NK-92 (cell line): ENCODE measurements at regions not wholly inside any gene's neighbourhood (a gene's known extent, or its start where the extent isn't known, plus 50 kb on each side); places are given as distances from the start of the nearest gene placed in this dataset.

Source experiments
- DNase-seq: peaks from one replicate; lab custom pipeline; 2025; ENCODE audit not compliant: unreplicated experiment; lab: John Stamatoyannopoulos, UW

DNA sequence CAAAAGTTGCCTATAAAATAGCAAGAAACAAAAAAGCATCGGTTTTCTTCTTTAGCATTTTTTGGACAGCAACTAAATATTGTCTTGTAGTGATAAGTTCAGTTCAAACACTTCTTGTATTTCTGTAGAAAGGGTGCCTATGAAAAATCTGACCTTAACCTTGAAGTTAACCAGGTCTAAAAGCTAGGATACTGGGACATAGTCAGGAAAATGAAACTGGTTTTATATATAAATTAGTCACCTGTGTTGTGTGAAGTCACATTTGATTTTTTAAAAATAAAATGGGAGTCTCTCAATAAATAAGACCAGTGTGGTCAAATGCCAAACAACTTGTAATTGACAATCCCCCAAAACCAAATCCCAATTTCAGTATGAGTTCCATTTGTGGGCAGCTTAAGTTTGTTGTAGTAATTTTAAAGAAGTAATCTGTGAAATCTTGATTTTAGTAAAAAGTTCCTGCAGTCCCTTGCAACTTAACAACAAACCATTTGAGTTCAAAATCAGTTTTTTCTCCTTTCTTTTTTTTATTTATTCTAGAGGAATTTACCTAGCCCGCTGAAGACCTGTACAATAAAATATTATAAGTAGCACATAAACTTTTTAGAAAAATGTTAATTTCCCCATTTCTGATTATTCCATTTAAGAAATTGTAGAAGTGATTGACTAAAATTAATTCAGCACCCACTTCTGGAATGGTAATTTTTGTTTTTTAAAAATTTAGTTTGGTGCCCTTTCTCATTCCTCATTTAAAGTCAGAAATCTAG, 84.5 kb upstream of the PPARA start:
- DNase-seq = no peak

- no peak for DNase-seq
These were observed 83.6 kb upstream of the PPARA start for GRCh38 chr22:46066691-46067090.

GRCh38 chr22:46067159-46068111, 82.9 kb upstream of the PPARA start:
- DNase-seq = no peak

- no peak for DNase-seq
These were observed 82.1 kb upstream of the PPARA start for GRCh38 chr22:46068181-46068592.

DNA sequence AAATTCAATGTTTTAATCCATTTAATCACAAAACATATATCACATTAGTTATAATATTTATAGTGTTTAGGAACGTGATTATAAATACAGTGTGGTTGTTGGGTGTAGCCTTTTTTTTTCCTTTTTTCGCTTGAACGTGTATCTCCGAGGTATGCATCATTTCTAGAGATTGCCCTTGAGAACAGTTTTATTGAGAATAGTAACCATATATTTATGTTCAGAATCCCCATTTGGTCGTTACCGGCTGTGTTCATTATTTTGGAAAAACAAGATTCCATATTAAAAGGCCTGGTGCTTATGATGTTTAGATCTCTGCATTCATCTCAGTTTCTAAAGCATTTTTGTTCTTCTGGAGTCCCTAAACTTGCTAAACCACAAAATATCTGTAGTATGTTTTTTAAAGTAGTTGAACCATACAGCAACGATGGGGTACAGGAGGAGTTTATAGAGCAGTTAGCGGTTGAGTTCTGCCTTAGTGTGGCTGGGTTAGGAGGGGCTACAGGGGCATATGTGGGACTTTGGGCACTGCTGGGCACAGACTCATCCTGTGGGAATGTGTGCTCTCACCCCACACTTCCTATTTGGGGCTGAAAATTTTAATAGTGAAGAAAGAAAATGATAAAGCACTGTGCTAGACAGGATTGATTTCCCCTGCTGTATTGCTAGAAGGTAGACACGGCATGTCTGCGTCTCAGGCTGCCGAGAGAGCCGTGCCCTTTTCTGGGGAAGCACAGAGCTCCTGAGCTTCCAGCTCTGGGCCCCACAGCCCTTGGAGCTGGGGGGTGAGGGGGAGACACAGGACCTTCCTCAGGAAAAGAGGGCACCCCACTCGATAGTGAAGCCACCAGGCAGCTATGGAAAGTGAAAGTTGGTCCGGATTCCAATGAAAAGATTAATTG, 81.5 kb upstream of the PPARA start:
- DNase-seq = no peak

GRCh38 chr22:46069521-46070214, 80.7 kb upstream of the PPARA start:
- no peak for DNase-seq

- no peak for DNase-seq
These were observed 80.0 kb upstream of the PPARA start for GRCh38 chr22:46070215-46070802.

- DNase-seq = no peak
These were observed 79.4 kb upstream of the PPARA start for GRCh38 chr22:46070803-46071450.

DNA sequence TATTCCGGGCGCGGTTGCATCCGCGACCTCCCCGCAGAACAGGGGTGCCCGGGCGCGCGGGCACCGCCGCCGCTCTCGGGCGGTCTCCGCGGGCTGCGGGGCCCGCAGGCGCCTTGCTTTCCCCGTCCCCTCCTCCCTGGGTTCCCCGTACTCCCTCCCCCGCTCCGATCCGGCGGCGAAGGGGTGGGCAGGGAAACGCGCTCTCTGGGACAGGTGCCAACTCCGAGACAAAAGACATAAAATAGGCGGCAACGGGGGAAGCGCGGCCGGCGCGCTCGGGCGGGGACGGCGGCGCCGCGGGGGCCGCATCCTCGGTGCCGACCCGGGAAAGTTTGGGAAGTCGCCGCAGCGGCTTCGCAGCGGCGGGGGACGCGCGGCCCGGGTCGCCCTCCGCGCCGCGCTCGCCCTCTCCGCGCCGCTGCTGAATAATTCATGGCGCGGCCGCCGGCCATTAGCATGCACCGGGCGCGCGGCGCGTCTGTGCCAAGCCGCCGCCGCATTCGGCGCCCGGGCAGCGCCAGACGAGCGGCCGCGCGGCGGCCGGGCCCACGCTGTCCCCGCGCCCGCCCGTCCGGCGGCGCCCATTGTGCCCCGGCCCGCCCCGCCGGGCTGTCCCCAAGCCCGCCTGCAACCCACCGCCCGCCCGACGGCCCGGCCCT, 78.7 kb upstream of the PPARA start:
- no peak for DNase-seq

DNA sequence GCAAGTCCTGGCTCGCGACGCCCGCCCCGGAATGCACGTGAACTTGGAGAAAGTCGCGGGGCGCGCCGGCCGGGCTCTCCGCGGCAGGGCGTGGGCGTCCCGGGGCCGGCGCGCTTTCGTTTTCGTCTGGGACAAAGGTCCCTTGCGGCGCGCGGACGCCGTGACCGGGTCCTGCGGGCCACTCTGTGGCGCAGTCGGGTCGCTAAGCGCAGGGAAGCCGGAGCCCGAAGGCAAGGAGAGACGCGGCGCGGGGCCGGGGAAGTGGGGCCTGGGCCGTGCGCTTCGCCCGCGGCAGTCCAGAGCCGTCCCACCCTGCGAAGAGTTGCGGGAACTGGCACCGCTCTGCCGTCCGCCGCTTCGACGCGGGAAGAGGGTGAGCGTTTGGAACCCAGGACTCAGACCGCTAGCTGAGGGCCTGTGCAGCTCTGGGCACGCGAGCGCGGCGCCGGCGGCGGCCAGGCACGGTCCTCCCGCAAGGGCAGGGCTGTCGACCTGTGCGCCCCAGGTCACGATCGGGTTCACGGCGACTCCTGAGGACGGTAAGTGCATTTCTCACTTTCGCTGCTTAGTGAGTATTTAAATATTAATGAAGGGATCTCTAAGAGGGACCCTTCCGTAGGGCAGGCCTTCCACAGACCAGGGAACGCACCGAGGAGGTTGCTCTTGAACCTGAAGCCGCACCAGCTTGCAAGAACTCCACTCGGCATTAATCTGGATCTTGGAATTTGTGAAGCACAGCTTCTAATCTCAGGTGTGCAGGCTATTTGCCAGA, 78.0 kb upstream of the PPARA start:
- DNase-seq = no peak

DNA sequence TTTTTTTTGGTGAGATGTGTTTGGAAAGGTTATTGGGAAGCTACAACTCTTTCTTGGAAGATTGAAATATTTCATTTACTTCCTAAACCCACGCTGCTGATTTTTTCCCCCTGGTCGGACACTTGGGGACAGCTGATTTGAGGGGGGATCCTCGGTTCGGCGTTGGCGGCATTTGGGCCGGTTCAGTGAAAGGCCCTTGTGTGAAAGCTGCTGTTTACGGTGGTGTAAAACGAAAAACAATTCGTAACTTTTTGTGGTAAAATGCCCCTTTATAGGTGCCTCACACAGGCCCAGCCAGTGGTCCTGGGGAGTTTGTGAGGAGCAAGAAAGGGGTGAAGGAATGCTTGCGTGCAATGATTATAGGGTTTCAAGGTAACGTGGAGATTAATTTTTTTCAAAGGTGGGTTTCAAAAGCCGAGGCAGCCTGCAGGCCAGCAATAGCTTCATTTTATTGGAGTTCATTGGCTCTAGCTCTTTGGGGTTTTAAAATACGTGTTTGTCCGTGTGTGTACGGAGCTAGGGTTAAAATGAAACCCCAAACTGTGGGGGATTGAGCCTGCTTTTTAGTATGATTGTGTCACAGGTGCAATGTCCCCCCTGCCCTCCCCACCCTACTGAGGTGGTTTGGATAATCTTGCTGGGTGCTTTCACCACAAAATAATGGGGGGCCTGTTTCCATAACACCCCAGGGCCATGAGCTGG, 77.2 kb upstream of the PPARA start:
- no peak for DNase-seq

- DNase-seq = no peak
These were observed 76.4 kb upstream of the PPARA start for GRCh38 chr22:46073683-46074504.

DNA sequence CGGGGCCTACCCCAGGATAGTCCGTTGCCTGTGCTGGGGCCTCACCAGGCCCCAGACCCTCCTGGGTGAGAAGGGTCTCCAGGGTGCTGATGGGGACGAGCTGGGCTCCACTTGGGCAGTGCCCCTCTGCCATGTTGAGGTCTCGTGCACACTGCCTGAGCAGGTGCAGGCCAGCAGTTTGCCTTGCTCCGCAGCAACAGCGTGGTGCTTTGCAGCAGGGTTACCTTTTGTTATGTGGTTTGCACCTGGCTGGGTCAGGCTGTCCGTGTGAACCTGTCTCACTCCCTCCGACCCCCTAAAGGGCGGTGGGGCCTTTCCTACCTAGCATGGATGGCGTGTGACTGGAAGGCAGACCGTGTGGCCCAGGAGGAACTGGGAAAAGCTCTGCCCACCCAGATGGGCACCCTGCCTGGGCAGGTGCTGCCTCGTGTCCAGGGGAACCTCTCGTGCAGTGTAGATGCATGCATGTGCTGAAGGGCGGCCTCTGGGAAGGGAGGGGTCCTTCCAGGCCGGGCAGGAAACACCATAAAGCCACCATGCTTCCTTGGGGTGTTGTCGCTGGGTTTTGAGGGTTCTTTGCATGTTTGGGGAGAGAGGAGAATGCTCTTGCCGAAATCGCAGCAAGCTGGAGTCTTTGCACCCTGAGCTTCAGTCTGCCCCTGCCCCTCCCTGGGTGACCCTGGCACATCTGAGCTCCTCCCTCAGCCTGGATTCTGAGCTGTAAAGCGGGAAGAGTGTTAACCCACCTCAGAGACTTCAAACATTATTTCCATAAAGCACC, 75.4 kb upstream of the PPARA start:
- DNase-seq = no peak

DNA sequence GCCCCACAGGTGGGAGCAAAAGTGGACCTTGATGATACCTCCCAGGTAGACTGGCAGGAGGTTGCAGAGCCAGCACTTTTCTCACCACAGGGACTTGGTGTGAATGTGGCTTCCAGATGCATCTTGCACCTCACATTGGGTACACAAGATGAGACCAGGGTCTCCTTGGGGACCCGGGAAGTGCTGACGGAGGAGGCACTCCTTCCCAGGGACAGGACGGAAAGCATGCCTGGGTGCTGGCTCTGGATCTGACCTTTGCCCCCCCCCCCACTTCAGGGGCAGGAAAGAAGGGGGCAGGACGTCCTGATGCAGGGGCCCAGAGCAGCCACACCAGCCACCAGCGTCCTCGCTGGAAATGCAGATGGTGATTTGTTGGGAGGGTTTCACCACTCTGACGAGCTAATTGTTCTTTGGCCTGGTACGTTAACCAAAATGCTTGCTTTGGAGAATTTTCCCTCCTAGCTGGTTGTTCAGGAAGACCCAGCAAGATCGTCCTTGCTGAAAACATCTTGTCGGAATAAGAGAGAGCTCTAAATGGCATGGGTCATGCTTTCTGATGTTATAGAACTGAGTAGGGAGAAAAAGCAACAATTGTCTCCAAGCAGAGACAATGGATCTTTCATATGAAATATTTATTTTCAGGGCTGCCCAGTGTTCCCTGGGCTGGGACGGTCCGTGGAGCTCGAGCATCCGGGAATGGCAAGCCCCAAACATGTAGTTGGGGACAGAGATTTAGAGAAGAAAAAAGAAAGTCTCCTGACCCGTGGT, 74.4 kb upstream of the PPARA start:
- DNase-seq = no peak

- DNase-seq = no peak
These were observed 73.5 kb upstream of the PPARA start for GRCh38 chr22:46076651-46077339.
